ENCODE measurements at regions not wholly inside any gene's neighbourhood (a gene's known extent, or its start where the extent isn't known, plus 50 kb on each side); places are given as distances from the start of the nearest gene placed in this dataset.

DNA sequence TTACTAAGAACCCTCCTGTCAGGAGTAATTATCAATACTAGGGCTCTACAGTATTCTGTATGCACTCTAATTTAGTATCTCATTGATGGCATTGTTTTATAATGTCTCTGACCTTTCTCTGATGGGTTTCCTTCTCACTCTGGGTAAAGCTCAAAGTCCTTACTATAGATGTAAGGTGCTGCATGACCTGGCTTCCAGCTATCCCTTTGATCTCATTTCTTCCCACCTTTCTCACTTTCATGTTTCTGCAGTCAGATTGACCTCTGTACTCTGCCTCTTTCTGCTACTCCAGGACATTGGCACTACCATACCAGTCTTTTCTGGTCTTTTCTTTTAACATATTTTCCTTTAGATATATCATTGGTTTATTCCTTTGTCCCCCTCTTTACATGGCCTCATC, 2332.8 kb upstream of the C9orf72 start:
- TF ChIP-seq, protein P1, sequence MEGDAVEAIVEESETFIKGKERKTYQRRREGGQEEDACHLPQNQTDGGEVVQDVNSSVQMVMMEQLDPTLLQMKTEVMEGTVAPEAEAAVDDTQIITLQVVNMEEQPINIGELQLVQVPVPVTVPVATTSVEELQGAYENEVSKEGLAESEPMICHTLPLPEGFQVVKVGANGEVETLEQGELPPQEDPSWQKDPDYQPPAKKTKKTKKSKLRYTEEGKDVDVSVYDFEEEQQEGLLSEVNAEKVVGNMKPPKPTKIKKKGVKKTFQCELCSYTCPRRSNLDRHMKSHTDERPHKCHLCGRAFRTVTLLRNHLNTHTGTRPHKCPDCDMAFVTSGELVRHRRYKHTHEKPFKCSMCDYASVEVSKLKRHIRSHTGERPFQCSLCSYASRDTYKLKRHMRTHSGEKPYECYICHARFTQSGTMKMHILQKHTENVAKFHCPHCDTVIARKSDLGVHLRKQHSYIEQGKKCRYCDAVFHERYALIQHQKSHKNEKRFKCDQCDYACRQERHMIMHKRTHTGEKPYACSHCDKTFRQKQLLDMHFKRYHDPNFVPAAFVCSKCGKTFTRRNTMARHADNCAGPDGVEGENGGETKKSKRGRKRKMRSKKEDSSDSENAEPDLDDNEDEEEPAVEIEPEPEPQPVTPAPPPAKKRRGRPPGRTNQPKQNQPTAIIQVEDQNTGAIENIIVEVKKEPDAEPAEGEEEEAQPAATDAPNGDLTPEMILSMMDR (IDR thresholded peaks at IDR 0.05; ENCODE audit: low read depth, low read length) = no peak
- no peak for TF ChIP-seq EZH2phosphoT487 (IDR thresholded peaks at IDR 0.05; ENCODE audit: low read depth)
